ENCODE measurements at regions not wholly inside any gene's neighbourhood (a gene's known extent, or its start where the extent isn't known, plus 50 kb on each side); places are given as distances from the start of the nearest gene placed in this dataset.
"Not testable (repeated sequence)": the region's sequence is repeated elsewhere in the genome, so short reads cannot be mapped to it uniquely, and the experiment has no call there.

DNA sequence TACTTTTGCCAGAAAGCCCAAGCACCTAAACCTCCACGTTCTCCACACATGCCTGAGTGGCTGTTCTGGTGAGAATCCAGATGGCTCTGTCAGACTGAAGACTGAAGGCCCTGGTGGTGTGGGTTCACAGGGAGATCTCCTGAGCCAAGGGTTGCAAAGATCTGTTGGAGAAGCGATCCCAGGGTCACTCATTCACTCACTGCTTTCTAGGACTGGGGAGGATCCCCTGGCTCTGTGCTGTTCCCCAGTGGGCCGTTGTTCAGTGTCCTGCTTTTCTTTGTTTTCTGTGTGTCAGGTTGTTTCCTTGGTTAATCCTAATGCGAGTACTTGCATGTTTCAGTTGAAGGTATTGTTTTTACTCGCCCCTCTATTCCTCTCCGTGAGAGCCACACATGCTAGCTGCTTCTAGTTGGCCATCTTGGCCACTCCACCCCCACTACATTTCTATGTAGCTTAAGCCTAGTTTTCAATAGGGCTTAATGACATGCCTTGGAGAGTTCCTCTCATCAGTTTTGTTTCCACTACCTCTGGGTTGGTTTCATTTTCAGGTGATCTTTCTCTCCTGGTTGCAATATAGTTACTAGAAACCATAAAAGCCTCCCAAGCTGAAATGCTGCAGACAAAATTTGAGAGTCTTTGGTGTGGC is 144.5 kb upstream of the SLC38A2 start:
- no peak for FAIRE-seq

DNA sequence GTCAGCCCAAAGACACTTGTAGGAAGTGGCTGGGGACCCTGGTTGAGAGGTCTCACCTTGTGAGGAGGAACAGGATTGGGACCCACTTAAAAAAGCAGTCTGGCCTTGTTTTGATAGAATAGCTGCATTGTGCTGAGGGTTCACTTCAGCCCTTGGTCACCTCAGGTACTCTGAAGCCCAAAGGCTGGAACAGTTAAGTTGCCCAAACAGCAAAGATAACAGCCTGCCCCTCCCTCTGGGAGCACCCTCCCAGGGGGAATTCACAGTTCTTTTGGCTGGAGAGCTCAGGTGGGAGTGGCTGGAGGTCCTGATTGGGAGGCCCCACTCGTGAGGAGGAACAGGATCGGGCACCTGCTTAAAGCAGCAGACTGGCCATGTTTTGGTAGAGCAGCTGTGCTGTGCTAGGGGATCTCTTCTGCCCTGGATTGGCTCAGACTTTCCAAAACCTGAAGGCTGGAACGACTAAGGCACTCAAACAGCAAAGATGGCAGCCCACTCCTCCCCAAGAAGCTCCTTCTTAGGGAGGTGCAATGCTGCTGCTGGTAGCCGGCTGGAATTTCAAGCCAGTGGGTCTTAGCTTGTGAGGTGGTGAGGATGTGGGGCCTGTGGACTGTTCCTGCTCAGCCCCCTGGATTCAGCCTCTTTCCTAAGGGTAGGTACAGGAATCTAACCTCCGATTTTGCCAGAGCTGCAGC is 143.8 kb upstream of the SLC38A2 start:
- FAIRE-seq = no peak

DNA sequence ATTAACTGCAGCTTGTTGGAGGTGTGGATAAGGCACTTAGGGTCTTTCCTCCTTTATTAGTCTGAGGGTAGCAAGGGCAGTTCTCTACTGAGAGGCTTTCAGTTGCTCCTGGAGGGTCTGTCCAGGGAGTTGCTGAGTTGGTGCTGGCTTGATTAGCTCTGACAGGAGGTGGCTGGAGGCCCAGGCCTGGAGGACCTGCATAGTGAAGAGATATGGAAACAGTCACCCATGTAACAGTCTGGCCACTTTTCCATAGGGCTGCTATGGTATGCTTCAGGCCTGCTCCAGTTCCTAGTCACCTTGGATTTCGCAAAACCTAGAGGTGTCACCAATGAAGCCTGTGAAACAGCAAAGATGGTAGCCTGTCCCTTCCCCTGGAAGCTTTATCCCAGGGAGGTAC is 143.3 kb upstream of the SLC38A2 start:
- no peak for FAIRE-seq

DNA sequence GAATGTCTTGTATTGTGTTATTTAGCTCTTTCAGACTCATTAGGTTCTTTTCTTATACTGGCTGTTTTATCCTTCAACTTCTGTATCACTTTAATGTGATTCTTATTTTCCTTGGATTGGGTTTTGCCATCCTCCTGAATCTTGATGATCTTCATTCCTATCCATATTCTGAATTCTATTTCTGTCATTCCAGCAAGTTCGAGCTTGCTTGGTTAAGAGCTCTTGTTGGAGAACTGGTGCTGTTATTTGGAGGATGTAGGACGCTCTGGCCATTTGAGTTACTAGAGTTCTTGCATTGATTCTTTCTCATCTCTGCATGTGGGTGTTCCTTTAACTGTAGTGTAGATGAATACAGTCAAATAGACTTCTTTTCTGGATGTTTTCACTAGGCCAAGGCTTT is 142.3 kb upstream of the SLC38A2 start:
- no peak for FAIRE-seq

DNA sequence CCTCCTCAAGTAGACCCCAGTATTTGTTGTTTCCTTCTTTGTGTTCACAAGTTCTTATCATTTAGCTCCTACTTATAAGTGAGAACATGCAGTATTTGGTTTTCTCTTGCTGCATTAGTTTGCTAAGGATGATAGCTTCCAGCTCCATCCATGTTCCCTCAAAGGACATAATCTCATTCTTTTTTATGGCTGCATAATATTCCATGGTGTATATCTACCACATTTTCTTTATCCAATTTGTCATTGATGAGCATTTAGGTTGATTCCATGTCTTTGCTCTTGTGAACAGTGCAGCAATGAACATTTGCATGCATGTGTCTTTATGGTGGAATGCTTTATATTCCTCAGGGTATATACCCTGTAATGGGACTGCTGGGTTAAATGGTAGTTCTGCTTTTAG is 137.7 kb upstream of the SLC38A2 start:
- FAIRE-seq = not testable (repeated sequence)

DNA sequence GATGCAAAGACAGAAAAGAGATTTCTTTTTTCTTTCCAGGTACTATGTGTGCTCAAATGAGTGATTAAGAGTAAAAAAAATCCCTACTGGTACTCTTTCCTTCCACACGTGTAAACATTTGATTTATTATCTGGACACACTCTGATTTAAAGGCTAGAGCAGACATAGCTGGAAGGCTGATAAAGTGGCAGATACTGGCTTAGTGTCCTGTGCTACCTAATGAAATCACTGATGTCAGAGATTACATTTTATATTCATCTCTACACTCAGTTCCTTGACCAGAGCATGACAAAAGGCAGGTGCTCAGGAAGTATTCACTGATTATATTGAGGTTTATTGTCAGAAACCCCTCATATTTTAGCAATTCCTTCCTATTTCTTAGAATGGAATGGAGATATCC is 136.6 kb upstream of the SLC38A2 start:
- FAIRE-seq = no peak

DNA sequence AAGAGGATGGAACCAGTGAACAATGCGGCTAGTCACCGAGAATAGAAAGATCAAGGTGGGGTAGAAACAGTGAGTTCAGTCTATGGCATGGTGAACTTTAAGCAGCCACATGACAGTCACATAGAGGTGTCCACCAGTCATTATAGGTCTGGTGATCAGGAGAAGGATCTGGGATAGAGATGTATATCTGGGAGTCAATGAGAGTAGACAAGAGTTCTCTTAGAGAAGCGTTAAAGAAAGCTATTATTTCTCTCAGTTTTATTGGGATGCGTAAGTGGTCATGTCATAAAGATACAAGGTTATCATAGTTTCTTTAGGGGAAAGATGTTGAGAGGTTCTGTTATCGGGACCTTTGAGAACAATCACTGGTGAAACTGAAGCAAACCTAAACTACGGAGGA is 136.1 kb upstream of the SLC38A2 start:
- no peak for FAIRE-seq

DNA sequence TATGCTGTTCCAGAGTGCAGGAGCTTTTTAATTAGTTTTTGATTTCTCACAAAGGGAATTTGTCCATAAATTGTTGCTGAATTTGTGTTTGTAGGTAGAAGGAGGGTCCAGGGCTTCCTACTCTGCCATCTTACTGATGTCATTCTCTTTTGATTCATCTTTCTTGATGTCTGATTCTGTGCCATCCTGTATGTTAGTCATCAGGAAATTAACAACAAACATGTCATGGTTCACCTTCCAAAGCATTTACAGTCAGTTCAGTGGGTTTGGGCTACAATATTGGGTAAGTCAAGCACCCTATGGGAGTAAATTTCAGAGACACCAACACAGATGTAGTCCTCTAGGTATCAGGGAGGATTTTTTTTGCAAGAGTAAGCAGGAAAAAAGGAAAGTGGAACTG is 135.2 kb upstream of the SLC38A2 start:
- no peak for FAIRE-seq

DNA sequence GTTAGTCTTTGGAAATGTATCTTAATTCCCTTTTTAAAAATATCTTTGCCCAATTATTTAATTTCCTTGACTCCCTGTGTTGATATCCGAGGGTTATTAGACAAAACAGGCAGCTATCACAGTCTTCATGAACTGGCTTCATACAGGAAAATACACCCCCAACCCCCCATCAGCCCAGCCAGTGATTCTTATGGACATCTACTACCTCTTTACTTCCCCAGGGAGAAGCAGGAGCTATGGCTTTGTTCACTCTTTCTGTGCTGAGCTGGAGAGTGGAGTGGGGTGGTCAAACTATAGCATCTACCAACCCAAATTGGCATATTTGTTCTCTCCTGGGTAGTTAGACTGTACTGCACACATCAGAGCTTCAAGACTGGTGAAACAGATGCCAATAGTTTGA is 134.4 kb upstream of the SLC38A2 start:
- FAIRE-seq = no peak

DNA sequence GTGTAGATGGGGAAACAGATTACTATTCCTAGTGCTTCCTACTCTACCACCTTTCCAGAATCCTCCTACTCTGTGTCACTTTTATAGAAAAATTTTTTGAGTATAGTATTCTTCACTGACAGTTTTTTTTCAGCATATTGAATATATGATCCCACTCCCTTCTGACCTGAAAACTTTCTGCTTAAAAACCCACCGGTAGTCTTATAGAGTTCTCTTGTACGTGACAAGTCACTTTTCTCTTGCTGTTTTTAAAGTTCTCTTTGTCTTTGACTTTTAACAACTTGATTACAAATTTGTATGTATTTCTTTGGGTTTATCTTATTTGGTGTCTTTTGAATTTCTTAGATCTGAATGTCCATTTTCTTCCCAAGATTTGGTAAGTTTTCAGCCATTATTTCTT is 133.6 kb upstream of the SLC38A2 start:
- no peak for FAIRE-seq

DNA sequence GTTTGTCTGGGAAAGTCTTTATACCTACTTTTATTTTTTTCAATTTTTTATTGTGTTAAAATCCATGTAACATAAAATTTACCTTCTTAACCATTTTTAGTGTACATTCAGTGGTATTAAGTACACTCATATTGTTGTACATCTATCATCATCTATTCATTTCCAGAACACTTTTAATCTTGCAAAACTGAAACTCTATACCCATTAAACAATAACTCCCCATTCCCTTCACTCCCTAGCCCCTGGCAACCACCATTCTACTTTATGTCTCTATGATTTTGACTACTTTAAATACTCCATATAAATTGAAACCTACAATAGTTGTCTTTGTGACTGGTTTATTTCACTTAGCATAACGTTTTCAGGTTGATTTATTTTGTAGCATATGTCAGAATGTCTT is 131.9 kb upstream of the SLC38A2 start:
- no peak for FAIRE-seq

DNA sequence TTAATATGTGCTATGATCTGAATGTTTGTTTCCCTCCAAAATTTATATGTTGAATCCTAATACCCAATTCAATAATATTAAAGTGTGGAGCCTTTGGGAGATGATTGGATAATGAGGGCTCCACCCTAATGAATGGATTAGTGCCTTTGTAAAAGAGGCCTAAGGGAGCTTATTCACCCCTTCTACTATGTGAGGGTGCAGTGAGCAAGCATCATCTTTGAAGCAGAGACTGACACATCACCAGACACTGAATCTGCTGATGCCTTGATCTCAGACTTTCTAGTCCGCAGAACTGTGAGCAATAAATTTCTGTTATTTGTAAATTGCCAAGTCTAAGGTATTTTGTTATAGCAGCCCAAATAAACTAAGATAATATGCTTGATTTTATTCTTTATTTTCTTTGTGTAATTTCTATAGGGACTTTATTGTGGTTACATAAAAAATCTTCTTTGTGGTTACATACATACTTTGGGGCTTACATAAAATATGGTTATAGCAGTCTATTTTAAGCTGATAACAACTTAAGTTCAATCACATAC is 131.1 kb upstream of the SLC38A2 start:
- FAIRE-seq = no peak

DNA sequence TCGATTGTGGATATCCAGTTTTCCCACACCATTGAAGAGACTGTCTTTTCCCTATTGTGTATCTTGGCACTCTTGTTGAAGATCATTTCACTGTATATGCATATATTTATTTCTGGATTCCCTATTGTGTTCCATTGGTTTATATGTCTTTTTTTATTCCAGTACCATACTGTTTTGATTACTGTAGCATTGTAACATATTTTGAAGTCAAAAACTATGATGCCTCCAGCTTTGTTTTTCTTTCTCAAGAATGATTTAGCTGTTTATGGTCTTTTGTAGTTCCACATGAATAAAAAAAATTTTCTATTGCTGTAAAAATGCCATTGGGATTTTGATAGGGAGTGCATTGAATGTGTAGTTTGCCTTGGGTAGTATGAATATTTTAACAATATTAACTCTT is 128.1 kb upstream of the SLC38A2 start:
- no peak for FAIRE-seq

DNA sequence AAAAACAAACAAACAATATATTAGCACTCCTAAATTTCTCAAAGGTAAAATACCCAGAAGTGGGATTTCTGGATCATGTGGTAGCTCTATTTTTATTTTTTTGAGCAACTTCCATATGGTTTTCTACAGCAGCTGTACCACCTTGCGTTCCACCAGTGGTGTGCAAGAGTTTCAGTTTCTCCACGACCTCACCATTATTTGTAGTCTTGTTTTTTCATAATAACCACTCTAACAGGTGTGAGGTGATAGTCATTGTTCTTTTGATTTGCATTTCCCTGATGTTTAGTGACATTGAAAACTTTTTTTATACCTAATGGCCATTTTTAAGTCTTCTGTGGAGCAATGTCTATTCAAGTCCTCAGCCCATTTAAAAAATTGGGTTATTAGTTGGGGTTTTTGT is 127.3 kb upstream of the SLC38A2 start:
- no peak for FAIRE-seq

DNA sequence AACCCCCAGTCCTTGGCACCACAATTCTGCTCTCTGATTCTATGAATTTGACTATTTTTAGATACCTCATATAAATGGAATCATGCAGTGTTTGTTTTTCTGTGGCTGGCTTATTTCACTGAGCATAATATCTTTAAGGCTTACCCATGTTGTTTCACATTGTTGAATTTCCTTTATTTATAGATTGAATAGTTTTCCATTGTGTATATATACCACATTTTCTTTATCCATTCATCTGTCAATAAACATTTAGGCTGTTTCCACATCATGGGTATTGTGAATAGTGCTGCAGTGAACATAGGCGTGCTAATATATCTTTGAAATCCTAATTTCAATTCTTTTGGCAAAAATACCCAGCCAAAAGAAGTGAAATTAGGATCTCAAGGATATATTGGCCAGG is 126.7 kb upstream of the SLC38A2 start:
- no peak for FAIRE-seq

DNA sequence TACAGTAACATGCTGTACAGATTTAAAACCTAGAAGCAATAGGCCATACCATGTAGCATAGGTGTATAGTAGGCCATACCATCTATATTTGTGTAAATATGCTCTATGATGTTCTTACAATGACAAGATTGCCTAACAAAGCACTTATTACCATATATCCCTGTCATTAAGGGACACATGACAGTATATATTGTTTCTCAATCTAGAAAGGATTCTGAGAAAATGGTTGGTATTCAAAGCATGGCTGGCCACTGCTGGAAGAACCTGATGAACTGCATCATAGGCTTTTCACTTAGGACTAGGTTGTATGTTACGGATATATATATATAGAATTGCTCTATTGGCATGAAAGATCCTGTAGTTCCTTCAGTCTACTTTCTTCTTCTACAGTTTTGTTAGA is 125.2 kb upstream of the SLC38A2 start:
- no peak for FAIRE-seq

DNA sequence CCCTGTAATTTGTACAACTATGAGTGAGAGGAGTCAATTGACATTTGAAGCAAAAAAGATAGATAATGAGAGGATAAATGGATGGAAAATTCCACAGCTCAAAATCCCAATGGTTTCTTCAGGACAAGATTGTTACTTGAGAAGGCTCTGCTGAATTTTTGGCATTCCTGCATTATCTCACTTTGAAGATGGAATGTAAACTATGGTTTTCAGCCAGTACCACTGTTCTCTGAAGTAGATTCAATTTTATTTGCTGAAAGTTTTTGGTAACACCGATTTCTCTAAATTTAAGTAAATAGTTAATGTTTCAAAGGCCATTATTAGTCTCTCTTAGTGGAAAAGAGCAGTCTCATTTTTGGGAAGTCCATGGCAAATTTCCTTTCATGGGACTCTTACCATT is 121.9 kb upstream of the SLC38A2 start:
- FAIRE-seq = no peak

DNA sequence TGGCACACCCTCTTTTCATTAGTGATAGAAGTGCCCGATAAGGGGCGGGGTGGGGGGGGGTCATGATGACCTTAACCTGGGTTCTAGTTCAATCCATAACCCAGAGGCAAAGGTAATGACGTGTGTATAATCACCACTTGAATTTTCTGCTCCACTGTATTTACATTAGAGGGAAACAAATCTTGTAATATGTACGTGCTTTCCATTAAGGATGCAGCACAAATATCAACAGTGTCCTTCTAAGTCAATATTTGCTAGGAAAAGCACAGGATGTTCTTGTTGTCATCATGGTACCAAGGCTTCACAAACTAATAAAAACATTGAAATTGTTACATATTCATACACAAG is 121.2 kb upstream of the SLC38A2 start:
- no peak for FAIRE-seq

DNA sequence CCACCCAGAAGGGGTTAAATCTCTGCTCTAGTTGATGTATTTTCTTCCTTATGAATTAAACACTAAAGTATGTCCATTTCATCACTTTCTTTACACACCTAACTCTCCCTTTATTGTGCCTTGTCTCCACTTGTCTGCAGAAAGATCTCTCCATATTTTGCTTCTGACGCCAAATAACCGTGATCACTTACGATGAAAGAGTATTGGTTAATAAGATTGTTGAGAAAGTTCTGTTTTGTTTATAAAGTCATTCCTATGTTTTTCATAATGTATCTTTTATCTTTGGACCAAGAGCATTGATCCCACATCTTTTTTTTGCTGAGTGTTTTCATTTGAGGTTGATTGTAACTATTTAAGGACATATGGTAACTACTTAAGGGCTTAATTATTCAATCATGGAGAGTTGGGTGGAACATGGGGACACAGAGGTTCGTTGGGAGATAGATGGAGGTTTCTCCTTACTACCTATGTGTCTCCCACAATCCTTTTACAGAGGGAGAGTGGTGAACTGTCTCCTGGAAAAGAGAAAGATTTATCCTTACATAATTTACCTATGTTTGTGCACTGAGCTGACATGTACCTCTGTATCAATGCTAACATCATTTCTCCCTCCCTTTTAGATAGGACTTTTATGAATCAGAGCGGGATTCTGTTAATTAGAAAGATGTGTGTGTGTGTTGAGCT is 120.7 kb upstream of the SLC38A2 start:
- FAIRE-seq = no peak

DNA sequence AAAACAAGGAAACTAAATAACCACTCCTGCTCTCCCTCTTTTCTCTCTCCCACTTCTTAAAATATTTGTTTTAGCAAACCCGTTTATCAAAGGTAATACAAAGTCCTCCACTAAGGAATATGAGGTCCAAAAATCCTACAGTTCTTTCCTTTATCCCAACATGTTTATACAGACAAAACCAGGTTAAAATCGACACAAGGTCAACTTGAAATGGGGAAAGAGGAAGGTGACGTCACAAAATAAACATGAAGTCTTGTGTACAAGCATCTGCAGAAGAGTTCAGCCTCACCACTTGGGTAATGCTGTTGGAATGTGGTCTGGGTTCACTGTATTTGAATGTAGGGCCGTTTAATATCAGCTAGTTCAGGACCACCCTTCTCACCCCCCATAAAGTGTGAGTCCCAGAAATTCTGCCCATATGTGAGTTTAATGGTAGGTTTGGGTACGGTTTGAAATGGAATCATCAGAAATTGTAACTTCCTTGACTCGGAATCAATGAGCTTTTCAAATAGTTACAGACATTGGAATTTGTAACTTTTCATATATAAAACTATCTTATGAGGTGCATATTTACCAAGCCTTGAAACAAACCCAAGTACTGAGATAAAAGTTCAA is 120.0 kb upstream of the SLC38A2 start:
- FAIRE-seq = no peak

DNA sequence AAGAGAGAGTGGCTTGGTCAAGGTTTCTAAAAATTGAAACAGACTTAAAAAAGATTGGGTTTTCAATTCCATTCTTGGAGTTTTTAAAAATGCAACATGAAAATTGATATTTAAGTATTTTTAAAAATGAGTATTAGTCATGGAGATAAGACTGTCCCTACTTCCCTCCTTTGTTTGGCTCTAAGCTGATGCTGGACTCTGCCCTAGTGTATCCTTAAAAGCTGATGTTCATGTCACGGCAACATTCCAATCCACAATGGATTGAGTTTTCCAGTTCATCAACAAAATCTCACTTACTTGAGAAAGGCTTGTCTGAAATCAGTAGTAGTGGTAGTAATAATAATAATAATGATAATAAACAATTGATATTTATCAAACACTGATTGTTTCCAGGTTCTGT is 119.0 kb upstream of the SLC38A2 start:
- FAIRE-seq = no peak

DNA sequence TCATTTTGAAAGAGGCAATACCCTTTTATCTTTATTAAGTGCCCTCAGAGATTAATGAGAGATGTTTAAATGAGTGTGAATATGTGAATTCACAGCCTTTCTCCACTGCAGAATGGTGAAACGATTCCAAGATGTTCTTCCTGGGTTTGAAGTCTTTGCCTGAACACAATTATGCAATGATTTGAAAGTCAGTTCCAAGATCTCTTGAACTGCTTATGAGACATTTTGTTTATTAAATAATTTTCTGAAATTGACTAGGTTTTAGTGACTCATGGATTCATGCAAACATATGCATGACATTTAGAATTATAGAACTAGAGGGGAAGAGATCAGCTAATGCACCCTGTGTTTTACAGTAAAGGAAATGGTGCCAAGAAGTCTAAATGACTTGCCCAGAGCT is 118.1 kb upstream of the SLC38A2 start:
- no peak for FAIRE-seq

DNA sequence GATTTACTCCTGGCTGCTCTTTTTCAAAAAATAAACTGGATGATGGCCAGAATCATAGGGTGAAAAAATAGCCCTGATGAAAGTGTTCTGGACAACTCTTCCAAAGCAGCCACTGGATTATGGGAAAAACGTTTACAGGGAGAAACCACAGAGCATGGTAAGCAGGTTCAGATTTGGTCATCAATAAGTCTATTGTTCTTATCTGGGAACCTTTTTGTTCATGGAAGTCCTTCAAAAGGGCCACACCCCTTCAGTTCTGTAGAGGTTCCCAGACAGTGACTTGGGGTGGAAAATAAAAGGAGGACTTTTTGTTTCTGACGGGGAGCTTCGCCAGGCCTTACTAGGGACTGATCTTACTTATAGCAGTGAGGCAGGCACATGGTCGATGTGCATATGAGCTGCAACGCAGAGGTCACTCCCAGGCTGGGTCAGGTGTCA is 117.4 kb upstream of the SLC38A2 start:
- no peak for FAIRE-seq

Data from G401.6 (cell line).